ENCODE measurements at regions not wholly inside any gene's neighbourhood (a gene's known extent, or its start where the extent isn't known, plus 50 kb on each side); places are given as distances from the start of the nearest gene placed in this dataset.
A peak's percentile ranks its signal among the peaks of the same experiment; 100 is the strongest.

- Histone ChIP-seq H2BK120ac (ENCODE audit: low read depth, low read length, poor library complexity, severe bottlenecking) (no peak overlapping the region), H3K4ac (ENCODE audit: low read depth, low read length) (no peak overlapping the region), H3K56ac (ENCODE audit: insufficient read length, low read depth, low read length) (no peak overlapping the region), H3K27me3 (ENCODE audit: insufficient read depth, low read length) (no peaks in the 10 kb centered on the region), H3K18ac (ENCODE audit: insufficient read length, low read depth, low read length) (no peak overlapping the region), H4K8ac (replicated peaks; ENCODE audit: insufficient read length, low read depth, low read length) (no peak overlapping the region), H3T11ph (ENCODE audit: low read length) (no peak overlapping the region), H2AK5ac (ENCODE audit: insufficient read length, low read length) (no peak overlapping the region), H4K20me1 (ENCODE audit: control insufficient read depth, insufficient read depth, insufficient read length) (no peaks in the 10 kb centered on the region), H3K9me3 (ENCODE audit: control insufficient read depth, low read depth, low read length) (no peaks in the 10 kb centered on the region), H2BK20ac (ENCODE audit: low read depth, low read length, poor library complexity, severe bottlenecking) (no peak overlapping the region), H2BK12ac (ENCODE audit: insufficient read length, low read depth, low read length) (no peak overlapping the region), H3K27ac (ENCODE audit: insufficient read length, low read depth, low read length) (no peak overlapping the region), H3K9ac (ENCODE audit: extremely low read depth, insufficient read length, low read length) (no peak overlapping the region), H4K5ac (ENCODE audit: insufficient read length, low read depth, low read length) (no peak overlapping the region), H4K91ac (ENCODE audit: insufficient read length, low read depth, low read length) (no peak overlapping the region), H2BK15ac (ENCODE audit: low read depth, low read length) (no peak overlapping the region), H3K4me1 (ENCODE audit: insufficient read depth, low read length) (no peaks in the 10 kb centered on the region), H2BK5ac (ENCODE audit: insufficient read length, low read length) (no peak overlapping the region), H3K79me1 (ENCODE audit: insufficient read depth, low read depth, low read length, poor library complexity, severe bottlenecking) (no peaks in the 10 kb centered on the region), H3K23me2 (ENCODE audit: insufficient read length, low read depth, low read length, poor library complexity, severe bottlenecking) (no peaks in the 10 kb centered on the region), H2AFZ (ENCODE audit: low read length) (no peak overlapping the region), H3K14ac (ENCODE audit: insufficient read depth, low read length) (no peak overlapping the region), H3K79me2 (ENCODE audit: insufficient read depth, low read length) (no peaks in the 10 kb centered on the region), H3K4me2 (ENCODE audit: insufficient read depth, insufficient read length, low read length) (no peak overlapping the region), H3K23ac (ENCODE audit: insufficient read length, low read depth, low read length) (no peak overlapping the region)
- Mint-ChIP-seq H3K4me3 (no peak overlapping the region), H3K4me1 (no peaks in the 10 kb centered on the region), H3K9me3 (peaks cover 5 to 10% of the 10 kb centered on the region in 2 experiments; a peak in 3 of 5 replicates), H3K27ac (no peak overlapping the region), H3K36me3 (ENCODE audit: insufficient read depth in 1 of 3, low read depth in 3 of 3) (peaks cover 0 to 11% (median 0%) of the 10 kb centered on the region in 3 experiments; a peak in 2 of 7 replicates), H3K27me3 (ENCODE audit: low read depth) (no peaks in the 10 kb centered on the region)
- DNase-seq, result no peak
- WGBS (ENCODE audit: extremely low coverage, insufficient read length, low lambda C conversion rate), result no CpG with 5 or more reads among the region's 4 CpGs
- TF ChIP-seq CTCF (conservative IDR thresholded peaks at IDR 0.05), result peak; percentile 67
Measured at GRCh38 chr3:190224863-190225692, 97.2 kb downstream of the CLDN1 start.

All from H9 (cell line).